ENCODE measurements at regions not wholly inside any gene's neighbourhood (a gene's known extent, or its start where the extent isn't known, plus 50 kb on each side); places are given as distances from the start of the nearest gene placed in this dataset.

DNA sequence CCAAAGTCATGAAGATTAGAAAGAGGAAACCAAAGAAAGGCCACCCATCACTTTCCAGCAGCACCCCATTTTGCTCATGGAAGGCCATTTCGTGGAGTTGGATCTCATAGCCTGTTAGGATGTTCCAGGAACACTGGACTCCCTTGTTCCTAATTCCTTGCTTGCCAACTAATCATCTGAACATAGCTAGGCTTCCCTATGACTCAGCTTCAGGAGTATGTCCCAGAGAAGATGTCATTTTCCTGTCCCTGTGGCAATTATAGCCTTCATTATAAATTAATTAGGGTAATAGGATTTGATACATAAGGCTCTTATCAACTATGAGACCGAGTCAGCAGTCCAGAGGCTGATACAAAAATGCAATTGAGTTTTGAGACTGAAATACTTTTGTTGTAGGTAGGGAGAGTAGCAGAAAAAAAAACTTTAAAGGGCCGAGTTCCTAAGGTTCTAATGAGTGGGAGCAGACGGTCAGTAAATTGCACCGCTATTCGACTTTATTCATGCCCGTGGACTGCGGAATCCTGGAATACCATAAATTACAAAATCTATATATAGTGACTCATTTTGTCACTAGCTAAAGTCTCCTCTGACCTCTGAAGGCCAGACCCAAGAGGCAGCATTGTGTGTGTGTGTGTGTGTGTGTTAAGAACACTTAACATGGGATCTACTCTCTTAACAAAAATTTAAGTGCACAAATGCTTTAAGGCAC, 311.8 kb downstream of the FBXO15 start:
- Mint-ChIP-seq H3K9me3 (ENCODE audit: low read depth) (no peaks in the 10 kb centered on the region), H3K27ac (ENCODE audit: unreplicated experiment) (no peak overlapping the region), H3K4me1 (ENCODE audit: low read depth) (no peaks in the 10 kb centered on the region), H3K36me3 (ENCODE audit: low read depth) (no peaks in the 10 kb centered on the region), H3K27me3 (ENCODE audit: low read depth) (peaks cover 8% of the 10 kb centered on the region), H3K4me3 (ENCODE audit: unreplicated experiment) (no peak overlapping the region)
- TF ChIP-seq, protein P1, sequence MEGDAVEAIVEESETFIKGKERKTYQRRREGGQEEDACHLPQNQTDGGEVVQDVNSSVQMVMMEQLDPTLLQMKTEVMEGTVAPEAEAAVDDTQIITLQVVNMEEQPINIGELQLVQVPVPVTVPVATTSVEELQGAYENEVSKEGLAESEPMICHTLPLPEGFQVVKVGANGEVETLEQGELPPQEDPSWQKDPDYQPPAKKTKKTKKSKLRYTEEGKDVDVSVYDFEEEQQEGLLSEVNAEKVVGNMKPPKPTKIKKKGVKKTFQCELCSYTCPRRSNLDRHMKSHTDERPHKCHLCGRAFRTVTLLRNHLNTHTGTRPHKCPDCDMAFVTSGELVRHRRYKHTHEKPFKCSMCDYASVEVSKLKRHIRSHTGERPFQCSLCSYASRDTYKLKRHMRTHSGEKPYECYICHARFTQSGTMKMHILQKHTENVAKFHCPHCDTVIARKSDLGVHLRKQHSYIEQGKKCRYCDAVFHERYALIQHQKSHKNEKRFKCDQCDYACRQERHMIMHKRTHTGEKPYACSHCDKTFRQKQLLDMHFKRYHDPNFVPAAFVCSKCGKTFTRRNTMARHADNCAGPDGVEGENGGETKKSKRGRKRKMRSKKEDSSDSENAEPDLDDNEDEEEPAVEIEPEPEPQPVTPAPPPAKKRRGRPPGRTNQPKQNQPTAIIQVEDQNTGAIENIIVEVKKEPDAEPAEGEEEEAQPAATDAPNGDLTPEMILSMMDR (IDR thresholded peaks at IDR 0.05) = no peak
- DNase-seq (ENCODE audit: low spot score) = no peak

DNA sequence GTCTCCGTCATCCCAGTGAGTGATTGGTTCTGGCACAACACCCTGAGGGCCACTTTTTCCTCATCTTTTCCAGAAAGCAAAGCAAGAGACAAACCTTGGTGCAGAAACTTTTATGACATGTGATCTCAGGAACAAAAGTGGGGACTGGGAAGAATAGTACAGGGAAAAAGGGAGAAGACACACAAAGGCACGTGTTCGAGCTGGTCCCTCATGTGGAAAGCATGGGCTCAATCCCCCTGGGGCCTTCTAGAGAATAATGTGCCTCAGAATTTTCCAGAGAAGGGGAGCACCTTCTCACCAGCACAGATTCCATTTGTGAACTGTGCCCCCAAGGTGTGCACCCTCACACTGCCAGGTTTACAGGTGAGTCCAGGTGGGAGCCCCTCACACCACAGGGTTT, 312.6 kb downstream of the FBXO15 start:
- no peaks in the 10 kb centered on the region for H3K9me3 Mint-ChIP-seq (ENCODE audit: low read depth)
- H3K4me1 Mint-ChIP-seq (ENCODE audit: low read depth) = no peaks in the 10 kb centered on the region

DNA sequence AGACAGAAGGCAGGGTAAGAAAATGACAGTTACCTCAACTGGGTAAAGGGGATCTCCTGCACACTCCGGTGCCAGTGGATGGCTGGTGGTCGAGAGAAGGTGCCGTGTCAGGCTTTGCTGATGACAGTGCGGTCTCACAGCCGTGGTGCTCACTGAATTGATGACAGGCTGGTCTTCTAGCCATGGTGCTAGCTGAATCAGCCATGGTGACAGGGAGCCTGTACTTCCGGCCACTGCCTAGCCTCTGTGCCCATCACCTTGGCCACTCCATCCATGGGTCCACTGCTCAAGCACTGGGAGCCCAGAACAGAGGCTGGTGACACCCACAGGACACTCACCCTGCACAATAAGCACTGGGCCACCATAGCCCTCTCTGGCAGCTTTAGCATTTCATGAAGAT, 315.9 kb downstream of the FBXO15 start:
- Mint-ChIP-seq H3K4me3 (ENCODE audit: unreplicated experiment) (no peak overlapping the region), H3K27ac (ENCODE audit: unreplicated experiment) (no peak overlapping the region), H3K4me1 (ENCODE audit: low read depth) (no peaks in the 10 kb centered on the region), H3K36me3 (ENCODE audit: low read depth) (no peaks in the 10 kb centered on the region), H3K9me3 (ENCODE audit: low read depth) (no peaks in the 10 kb centered on the region), H3K27me3 (ENCODE audit: low read depth) (peaks cover 8% of the 10 kb centered on the region)
- TF ChIP-seq, protein P1 (IDR thresholded peaks at IDR 0.05) = no peak
- no peak for DNase-seq (ENCODE audit: low spot score)

More for the DNA sequence above, 312.6 kb downstream of the FBXO15 start:
- Mint-ChIP-seq H3K27ac (ENCODE audit: unreplicated experiment) (no peak overlapping the region), H3K36me3 (ENCODE audit: low read depth) (no peaks in the 10 kb centered on the region), H3K27me3 (ENCODE audit: low read depth) (peaks cover 8% of the 10 kb centered on the region), H3K4me3 (ENCODE audit: unreplicated experiment) (no peak overlapping the region)
- DNase-seq (ENCODE audit: low spot score) = no peak
- TF ChIP-seq, protein P1 (IDR thresholded peaks at IDR 0.05) = no peak

DNA sequence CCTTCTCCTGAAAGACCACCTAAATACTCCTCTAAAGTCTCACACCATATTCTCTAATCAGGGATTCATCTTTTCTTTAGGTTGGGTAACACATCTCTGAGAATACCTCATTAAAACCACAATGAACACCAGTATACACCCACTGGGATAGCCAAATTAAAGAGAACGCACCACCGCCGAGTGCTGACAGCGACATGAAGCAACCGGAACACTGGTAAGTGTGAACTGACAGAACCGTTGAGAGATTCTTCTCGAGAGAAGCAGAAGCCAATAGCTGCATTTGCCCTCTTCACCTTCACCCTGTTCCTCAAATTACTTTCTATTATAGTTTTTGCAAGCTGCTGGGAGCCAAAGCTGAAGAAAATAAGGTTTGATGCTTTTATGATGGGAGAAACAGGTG, 318.5 kb downstream of the FBXO15 start:
- no peaks in the 10 kb centered on the region for H3K36me3 Mint-ChIP-seq (ENCODE audit: low read depth)
- no peaks in the 10 kb centered on the region for H3K4me1 Mint-ChIP-seq (ENCODE audit: low read depth)
- no peaks in the 10 kb centered on the region for H3K9me3 Mint-ChIP-seq (ENCODE audit: low read depth)
- DNase-seq (ENCODE audit: low spot score) = no peak
- TF ChIP-seq, protein P1 (IDR thresholded peaks at IDR 0.05) = no peak
- no peak overlapping the region for H3K4me3 Mint-ChIP-seq (ENCODE audit: unreplicated experiment)
- H3K27ac Mint-ChIP-seq (ENCODE audit: unreplicated experiment) = no peak overlapping the region
- H3K27me3 Mint-ChIP-seq (ENCODE audit: low read depth) = peaks cover 16% of the 10 kb centered on the region

DNA sequence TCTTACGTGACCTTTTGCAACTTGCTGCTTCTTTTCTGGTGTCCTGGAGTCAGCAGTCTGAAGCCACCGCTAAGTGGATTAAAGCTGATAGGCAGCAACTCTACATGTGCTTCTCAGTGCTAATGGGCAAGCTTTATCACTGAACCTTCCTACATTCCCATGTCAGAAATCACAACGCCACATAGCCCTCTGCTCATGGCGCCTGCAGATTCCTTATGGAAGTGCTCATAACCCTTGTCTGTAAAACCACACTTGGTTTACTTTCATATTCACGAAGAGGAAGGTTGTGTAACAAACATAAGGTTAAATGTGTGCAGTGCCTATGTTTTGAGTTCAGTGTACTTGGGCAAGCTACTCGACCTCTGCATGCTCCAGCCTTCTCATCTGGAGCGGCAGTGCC, 319.8 kb downstream of the FBXO15 start:
- Mint-ChIP-seq H3K27me3 (ENCODE audit: low read depth) (peaks cover 16% of the 10 kb centered on the region), H3K4me3 (ENCODE audit: unreplicated experiment) (no peak overlapping the region), H3K9me3 (ENCODE audit: low read depth) (no peaks in the 10 kb centered on the region), H3K27ac (ENCODE audit: unreplicated experiment) (no peak overlapping the region), H3K4me1 (ENCODE audit: low read depth) (no peaks in the 10 kb centered on the region), H3K36me3 (ENCODE audit: low read depth) (no peaks in the 10 kb centered on the region)
- TF ChIP-seq, protein P1 (IDR thresholded peaks at IDR 0.05) = no peak
- no peak for DNase-seq (ENCODE audit: low spot score)
